ENCODE measurements at regions not wholly inside any gene's neighbourhood (a gene's known extent, or its start where the extent isn't known, plus 50 kb on each side); places are given as distances from the start of the nearest gene placed in this dataset.

DNA sequence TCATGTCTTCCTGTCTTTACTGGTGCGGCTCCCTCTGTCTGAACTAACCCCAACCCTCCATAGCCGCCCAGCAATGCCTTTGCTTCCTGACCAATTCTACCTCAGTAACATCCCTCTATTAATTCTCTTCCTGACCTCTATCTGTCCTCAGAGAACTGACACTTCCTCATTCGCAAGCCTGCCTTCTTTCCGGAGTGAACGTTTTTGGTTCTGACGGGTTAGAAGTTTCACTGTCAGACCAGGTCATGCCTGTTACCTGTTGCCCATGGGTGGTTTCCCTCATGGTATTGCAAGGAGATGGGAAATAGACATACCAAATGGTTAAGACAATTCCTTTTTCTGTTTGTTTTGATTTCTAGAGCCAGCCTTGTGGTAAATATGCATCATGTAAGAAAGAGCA is 453.4 kb upstream of the SLC14A2 start:
- ChIA-PET POLR2A (no interaction called here), CTCF (ENCODE audit: low intra/inter-chr PET ratio, low total read pairs) (no interaction called here)
- Histone ChIP-seq H3K27ac (ENCODE audit: extremely low read length, insufficient read depth, low read length) (no peak overlapping the region), H3K4me2 (ENCODE audit: low read depth, low read length) (no peak overlapping the region), H3K9me3 (ENCODE audit: low read length) (0 out of 2 replicates have a peak, but pooled peaks cover 3% of the 10 kb centered on the region), H2AFZ (ENCODE audit: low read length) (no peak overlapping the region), H3K9ac (ENCODE audit: insufficient read depth, low read depth, low read length) (no peak overlapping the region), H4K20me1 (ENCODE audit: insufficient read depth, low read length) (no peaks in the 10 kb centered on the region), H3K4me3 (replicated peaks in 1 of 3; ENCODE audit: insufficient read depth in 1 of 3, low read depth in 2 of 3, low read length in 3 of 3) (no peak overlapping the region), H3K4me1 (ENCODE audit: insufficient read depth, low read length) (no peaks in the 10 kb centered on the region), H3K27me3 (ENCODE audit: control insufficient read depth in 1 of 2, insufficient read depth in 2 of 2, low read length in 2 of 2) (no peaks in the 10 kb centered on the region), H3K36me3 (replicated peaks in 1 of 2; ENCODE audit: control insufficient read depth in 1 of 2, insufficient read depth in 2 of 2, low read length in 2 of 2) (no peaks in the 10 kb centered on the region), H3K79me2 (ENCODE audit: insufficient read depth, low read length) (no peaks in the 10 kb centered on the region)
- in situ Hi-C loops (cut with HindIII; ENCODE audit: extremely low pct_ligation_motif_present, low pct_unique_long_range_greater_than_20kb), result no loop called here
- FAIRE-seq (no peak), ATAC-seq (no peak), DNase-seq (ENCODE audit: low spot score) (no peak)
- intact Hi-C loops (cut with micrococcal nuclease; ENCODE audit: unreplicated experiment), result no loop called here
- BruUV-seq (replicated peaks), result no TSS peak
- TF ChIP-seq HDAC2 (CRISPR knock-in tag; IDR thresholded peaks at IDR 0.05), result no peak
- WGBS (ENCODE audit: low lambda C conversion rate), result 31% methylated on average over 6 of the region's 6 CpGs

DNA sequence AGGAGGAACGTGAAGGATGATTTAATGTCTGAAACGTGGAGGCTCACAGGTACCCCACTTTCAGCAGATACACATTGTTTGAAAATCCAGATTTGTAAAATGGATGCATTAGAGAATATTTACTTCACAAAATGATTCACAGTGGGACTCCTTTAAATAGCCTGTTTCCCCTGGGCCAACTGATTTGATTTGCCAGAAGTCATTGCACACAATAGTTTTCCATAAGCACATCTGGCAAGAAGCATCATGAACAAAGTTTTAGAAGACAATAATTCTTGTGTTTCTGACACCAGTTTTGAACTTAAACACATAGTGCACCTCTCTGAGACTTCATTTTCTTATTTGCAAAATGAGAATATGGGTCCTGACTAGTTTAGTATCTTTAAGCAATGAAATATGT is 451.4 kb upstream of the SLC14A2 start:
- H3K27ac ChIP-seq (ENCODE audit: extremely low read length, insufficient read depth, low read length), result no peak overlapping the region
- no peak for DNase-seq (ENCODE audit: low spot score)
- BruUV-seq (replicated peaks), result no TSS peak
- no peak overlapping the region for H3K9ac ChIP-seq (ENCODE audit: insufficient read depth, low read depth, low read length)
- in situ Hi-C loops (cut with HindIII; ENCODE audit: extremely low pct_ligation_motif_present, low pct_unique_long_range_greater_than_20kb) (no loop called here), intact Hi-C loops (cut with micrococcal nuclease; ENCODE audit: unreplicated experiment) (no loop called here)
- FAIRE-seq, result no peak
- H3K4me1 ChIP-seq (ENCODE audit: insufficient read depth, low read length), result no peaks in the 10 kb centered on the region
- ChIA-PET POLR2A (no interaction called here), CTCF (ENCODE audit: low intra/inter-chr PET ratio, low total read pairs) (no interaction called here)
- H2AFZ ChIP-seq (ENCODE audit: low read length), result no peak overlapping the region
- H3K4me2 ChIP-seq (ENCODE audit: low read depth, low read length), result no peak overlapping the region
- 0% methylated on average over 2 of the region's 2 CpGs for WGBS (ENCODE audit: low lambda C conversion rate)
- no peaks in the 10 kb centered on the region for H3K79me2 ChIP-seq (ENCODE audit: insufficient read depth, low read length)
- no peak for ATAC-seq
- TF ChIP-seq WIZ (CRISPR knock-in tag; IDR thresholded peaks at IDR 0.05) (no peak), MEIS2 (CRISPR knock-in tag; IDR thresholded peaks at IDR 0.05) (no peak), JUND (CRISPR knock-in tag; IDR thresholded peaks at IDR 0.05) (no peak), SMAD9 (CRISPR knock-in tag; IDR thresholded peaks at IDR 0.05) (no peak), TBL1XR1 (IDR thresholded peaks at IDR 0.05; ENCODE audit: borderline replicate concordance, low read length, partially characterized antibody) (no peak)
- no peaks in the 10 kb centered on the region for H3K27me3 ChIP-seq (ENCODE audit: control insufficient read depth in 1 of 2, insufficient read depth in 2 of 2, low read length in 2 of 2)
- no peaks in the 10 kb centered on the region for H4K20me1 ChIP-seq (ENCODE audit: insufficient read depth, low read length)
- no peak overlapping the region for H3K4me3 ChIP-seq (replicated peaks in 1 of 3; ENCODE audit: insufficient read depth in 1 of 3, low read depth in 2 of 3, low read length in 3 of 3)
- H3K36me3 ChIP-seq (replicated peaks in 1 of 2; ENCODE audit: control insufficient read depth in 1 of 2, insufficient read depth in 2 of 2, low read length in 2 of 2), result no peaks in the 10 kb centered on the region
- 0 out of 2 replicates have a peak, but pooled peaks cover 3% of the 10 kb centered on the region for H3K9me3 ChIP-seq (ENCODE audit: low read length)
